GM12892 (cell line): ENCODE measurements at regions not wholly inside any gene's neighbourhood (a gene's known extent, or its start where the extent isn't known, plus 50 kb on each side); places are given as distances from the start of the nearest gene placed in this dataset.
"Not testable (repeated sequence)": the region's sequence is repeated elsewhere in the genome, so short reads cannot be mapped to it uniquely, and the experiment has no call there.

Experiments used
- DNase-seq: peaks from one replicate; pipeline ENCODE4 v3.0.0; 2011; ENCODE audit not compliant: insufficient read length
- FAIRE-seq: peaks from 2 replicates; lab custom pipeline; 2011; peaks lifted over from hg19 to GRCh38; lab: Jason Lieb, UNC
- POLR2A ChIP-seq: IDR thresholded peaks from 2 replicates; pipeline ENCODE4 v1.6.1; 2011; ENCODE audit warnings: low read depth, low read length, control low read depth
- POLR2AphosphoS5 ChIP-seq: IDR thresholded peaks from 2 replicates; pipeline ENCODE4 v1.6.1; 2011; ENCODE audit warnings: low read depth, low read length, control low read depth
- TAF1 ChIP-seq: IDR thresholded peaks from 2 replicates; pipeline ENCODE4 v1.6.1; 2011; ENCODE audit warnings: low read depth, mild to moderate bottlenecking, control low read depth, low read length, borderline replicate concordance

GRCh38 chr21:29429218-29429617, 130.5 kb downstream of the BACH1 start:
- no peak for DNase-seq
- FAIRE-seq, result no peak
- TF ChIP-seq POLR2A (no peak), TAF1 (no peak), POLR2AphosphoS5 (no peak)

- DNase-seq (no peak), FAIRE-seq (no peak)
Measured at GRCh38 chr21:29430030-29430429, 131.3 kb downstream of the BACH1 start.

GRCh38 chr21:29430576-29430975, 131.9 kb downstream of the BACH1 start:
- TF ChIP-seq POLR2AphosphoS5 (no peak), POLR2A (no peak), TAF1 (no peak)
- FAIRE-seq (no peak), DNase-seq (no peak)

More at GRCh38 chr21:29430030-29430429, 131.3 kb downstream of the BACH1 start:
- TF ChIP-seq POLR2AphosphoS5, result no peak
- no peak for TF ChIP-seq TAF1
- no peak for TF ChIP-seq POLR2A

GRCh38 chr21:29431178-29431577, 132.5 kb downstream of the BACH1 start:
- no peak for DNase-seq

GRCh38 chr21:29431680-29432079, 133.0 kb downstream of the BACH1 start:
- FAIRE-seq, result no peak
- TF ChIP-seq POLR2A (no peak), POLR2AphosphoS5 (no peak), TAF1 (no peak)
- DNase-seq, result no peak

More at GRCh38 chr21:29431178-29431577, 132.5 kb downstream of the BACH1 start:
- TF ChIP-seq POLR2A (no peak), POLR2AphosphoS5 (no peak), TAF1 (no peak)
- no peak for FAIRE-seq

- TF ChIP-seq POLR2A (no peak), TAF1 (no peak), POLR2AphosphoS5 (no peak)
- no peak for DNase-seq
- FAIRE-seq, result no peak
Measured at GRCh38 chr21:29433366-29434059, 134.8 kb downstream of the BACH1 start.

- no peak for FAIRE-seq
- TF ChIP-seq POLR2AphosphoS5 (no peak), POLR2A (no peak), TAF1 (no peak)
- DNase-seq, result no peak
Measured at GRCh38 chr21:29434081-29434480, 135.4 kb downstream of the BACH1 start.

GRCh38 chr21:29434982-29435381, 136.3 kb downstream of the BACH1 start:
- not testable (repeated sequence) for FAIRE-seq, DNase-seq

- DNase-seq (no peak), FAIRE-seq (no peak)
- TF ChIP-seq POLR2A, result no peak
- TF ChIP-seq TAF1, result no peak
Measured at GRCh38 chr21:29436143-29436542, 137.4 kb downstream of the BACH1 start.

GRCh38 chr21:29436650-29437049, 137.9 kb downstream of the BACH1 start:
- no peak for DNase-seq
- TF ChIP-seq POLR2A (no peak), POLR2AphosphoS5 (no peak), TAF1 (no peak)
- no peak for FAIRE-seq

- TF ChIP-seq TAF1 (no peak), POLR2AphosphoS5 (no peak), POLR2A (no peak)
- no peak for FAIRE-seq
- no peak for DNase-seq
Measured at GRCh38 chr21:29441651-29442050, 142.9 kb downstream of the BACH1 start.

GRCh38 chr21:29443411-29444010, 144.8 kb downstream of the BACH1 start:
- no peak for FAIRE-seq
- no peak for DNase-seq
- no peak for TF ChIP-seq POLR2A
